ENCODE measurements at regions not wholly inside any gene's neighbourhood (a gene's known extent, or its start where the extent isn't known, plus 50 kb on each side); places are given as distances from the start of the nearest gene placed in this dataset.

DNA sequence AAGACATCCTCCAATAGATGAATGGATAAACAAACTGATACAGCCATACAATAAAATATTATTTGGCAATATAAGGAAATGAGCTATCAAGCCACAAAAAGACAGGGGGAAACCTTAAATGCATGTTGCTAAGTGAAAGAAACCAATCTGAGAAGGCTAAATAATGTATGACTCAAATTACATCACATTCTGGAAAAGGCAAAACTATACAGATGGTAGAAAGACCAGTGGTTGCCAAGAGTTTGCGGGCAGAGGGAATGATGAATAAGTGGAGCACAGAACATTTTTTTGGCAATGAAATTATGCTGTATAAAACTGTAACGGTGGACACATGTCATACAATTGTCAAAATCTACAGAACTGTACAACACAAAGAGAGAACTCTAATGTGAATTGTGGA lies 63.3 kb downstream of the CSF2 start:
- no peaks in the 10 kb centered on the region for H3K79me2 ChIP-seq (ENCODE audit: insufficient read depth, low read length)
- ChIA-PET POLR2A (no interaction called here), CTCF (ENCODE audit: low intra/inter-chr PET ratio, low total read pairs) (no interaction called here)
- intact Hi-C loops (cut with micrococcal nuclease; ENCODE audit: unreplicated experiment) (no loop called here), in situ Hi-C loops (cut with HindIII; ENCODE audit: extremely low pct_ligation_motif_present, low pct_unique_long_range_greater_than_20kb) (no loop called here)
- no peaks in the 10 kb centered on the region; a peak in 1 of 5 replicates for H3K27me3 ChIP-seq (ENCODE audit: control insufficient read depth in 1 of 2, insufficient read depth in 2 of 2, low read length in 2 of 2)
- no peaks in the 10 kb centered on the region for H3K9me3 ChIP-seq (ENCODE audit: low read length)
- H3K27ac ChIP-seq (ENCODE audit: extremely low read length, insufficient read depth, low read length): no peak overlapping the region
- no peak overlapping the region for H2AFZ ChIP-seq (ENCODE audit: low read length)
- no peaks in the 10 kb centered on the region for H4K20me1 ChIP-seq (ENCODE audit: insufficient read depth, low read length)
- H3K4me3 ChIP-seq (replicated peaks in 1 of 3; ENCODE audit: insufficient read depth in 1 of 3, low read depth in 2 of 3, low read length in 3 of 3): no peak overlapping the region
- 48% methylated on average over 2 of the region's 2 CpGs for WGBS (ENCODE audit: low lambda C conversion rate)
- TF ChIP-seq ZNF333 (CRISPR knock-in tag; IDR thresholded peaks at IDR 0.05; ENCODE audit: borderline replicate concordance) (no peak), GFI1 (CRISPR knock-in tag; IDR thresholded peaks at IDR 0.05; ENCODE audit: borderline replicate concordance) (no peak)
- no peak for DNase-seq (ENCODE audit: low spot score)
- no peaks in the 10 kb centered on the region for H3K36me3 ChIP-seq (replicated peaks in 1 of 2; ENCODE audit: control insufficient read depth in 1 of 2, insufficient read depth in 2 of 2, low read length in 2 of 2)
- H3K4me2 ChIP-seq (ENCODE audit: low read depth, low read length): no peak overlapping the region
- ATAC-seq: no peak
- no peaks in the 10 kb centered on the region for H3K4me1 ChIP-seq (ENCODE audit: insufficient read depth, low read length)
- no TSS peak for BruUV-seq (replicated peaks)
- no peak overlapping the region for H3K9ac ChIP-seq (ENCODE audit: insufficient read depth, low read depth, low read length)
- FAIRE-seq: no peak

DNA sequence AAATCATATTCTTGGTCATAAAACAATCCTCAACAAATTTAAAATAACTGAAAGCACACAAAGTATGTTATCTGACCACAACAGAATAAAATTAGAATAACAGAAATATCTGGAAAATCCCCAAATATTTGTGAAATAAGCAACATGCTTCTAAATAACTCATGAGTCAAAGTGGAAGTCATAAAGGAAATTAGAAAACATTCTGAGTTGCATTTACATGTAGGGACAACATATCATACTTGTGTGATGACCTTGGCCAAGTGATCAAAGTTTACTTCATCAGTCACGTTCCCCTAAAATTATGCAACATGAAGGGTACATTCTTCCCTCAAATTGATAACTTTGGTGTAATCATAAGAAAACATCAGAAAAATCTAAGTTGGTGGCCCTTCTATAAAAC lies 64.7 kb downstream of the CSF2 start:
- ChIA-PET CTCF (ENCODE audit: low intra/inter-chr PET ratio, low total read pairs) (no interaction called here), POLR2A (no interaction called here)
- Histone ChIP-seq H3K27me3 (ENCODE audit: control insufficient read depth in 1 of 2, insufficient read depth in 2 of 2, low read length in 2 of 2) (no peaks in the 10 kb centered on the region; a peak in 1 of 5 replicates), H3K9ac (ENCODE audit: insufficient read depth, low read depth, low read length) (no peak overlapping the region), H3K4me1 (ENCODE audit: insufficient read depth, low read length) (no peaks in the 10 kb centered on the region), H3K36me3 (replicated peaks in 1 of 2; ENCODE audit: control insufficient read depth in 1 of 2, insufficient read depth in 2 of 2, low read length in 2 of 2) (no peaks in the 10 kb centered on the region), H3K27ac (ENCODE audit: extremely low read length, insufficient read depth, low read length) (no peak overlapping the region), H3K9me3 (ENCODE audit: low read length) (peaks cover 10% of the 10 kb centered on the region; the same call in 1 of the 2 replicates), H3K4me3 (replicated peaks in 1 of 3; ENCODE audit: insufficient read depth in 1 of 3, low read depth in 2 of 3, low read length in 3 of 3) (no peak overlapping the region), H3K79me2 (ENCODE audit: insufficient read depth, low read length) (no peaks in the 10 kb centered on the region), H4K20me1 (ENCODE audit: insufficient read depth, low read length) (no peaks in the 10 kb centered on the region), H3K4me2 (ENCODE audit: low read depth, low read length) (no peak overlapping the region), H2AFZ (ENCODE audit: low read length) (no peak overlapping the region)
- FAIRE-seq (no peak), ATAC-seq (no peak), DNase-seq (ENCODE audit: low spot score) (no peak)
- 0% methylated on average over 1 of the region's 1 CpG for WGBS (ENCODE audit: low lambda C conversion rate)
- intact Hi-C loops (cut with micrococcal nuclease; ENCODE audit: unreplicated experiment): no loop called here
- TF ChIP-seq, protein P1, sequence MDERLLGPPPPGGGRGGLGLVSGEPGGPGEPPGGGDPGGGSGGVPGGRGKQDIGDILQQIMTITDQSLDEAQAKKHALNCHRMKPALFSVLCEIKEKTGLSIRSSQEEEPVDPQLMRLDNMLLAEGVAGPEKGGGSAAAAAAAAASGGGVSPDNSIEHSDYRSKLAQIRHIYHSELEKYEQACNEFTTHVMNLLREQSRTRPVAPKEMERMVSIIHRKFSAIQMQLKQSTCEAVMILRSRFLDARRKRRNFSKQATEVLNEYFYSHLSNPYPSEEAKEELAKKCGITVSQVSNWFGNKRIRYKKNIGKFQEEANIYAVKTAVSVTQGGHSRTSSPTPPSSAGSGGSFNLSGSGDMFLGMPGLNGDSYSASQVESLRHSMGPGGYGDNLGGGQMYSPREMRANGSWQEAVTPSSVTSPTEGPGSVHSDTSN (CRISPR knock-in tag; IDR thresholded peaks at IDR 0.05): no peak
- no peak for TF ChIP-seq MEIS2 (CRISPR knock-in tag; IDR thresholded peaks at IDR 0.05)
- in situ Hi-C loops (cut with HindIII; ENCODE audit: extremely low pct_ligation_motif_present, low pct_unique_long_range_greater_than_20kb): no loop called here
- BruUV-seq (replicated peaks): no TSS peak
